Esophagus muscularis mucosa (tissue), 4 donors: ENCODE measurements at regions not wholly inside any gene's neighbourhood (a gene's known extent, or its start where the extent isn't known, plus 50 kb on each side); places are given as distances from the start of the nearest gene placed in this dataset.

ENCODE experiments used
- DNase-seq: peaks from one replicate; pipeline ENCODE4 v3.0.0-alpha.2; 2017; ENCODE audit errors: extremely low spot score
- H3K27ac ChIP-seq, 4 donors: fragments of 200-600 bp; sonication (generic); replicated peaks in 1 of 4; 1 replicate in 3 of 4; 2 replicates in 1 of 4; pipeline ENCODE4 v1.5.1; 2016 to 2019; ENCODE audit warnings: mild to moderate bottlenecking in 1 of 4
- H3K27me3 ChIP-seq, 4 donors: fragments of 200-600 bp; sonication (generic); one replicate each; pipeline versions ENCODE4 v1.5.1 to v1.6.0; 2016 to 2019
- H3K36me3 ChIP-seq, 4 donors: fragments of 200-600 bp; sonication (generic); one replicate each; pipeline ENCODE4 v1.5.1; 2016 to 2019
- H3K4me1 ChIP-seq, 4 donors: fragments of 200-600 bp; sonication (generic); one replicate each; pipeline ENCODE4 v1.5.1; 2016 to 2019
- H3K4me3 ChIP-seq, 4 donors: fragments of 200-600 bp; sonication (generic); 1 replicate in 2 of 4; 2 replicates in 2 of 4; pipeline ENCODE4 v1.5.1; 2016 to 2019; ENCODE audit warnings: mild to moderate bottlenecking in 4 of 4, moderate library complexity in 1 of 4
- H3K9me3 ChIP-seq, 4 donors: fragments of 200-600 bp; sonication (generic); 1 replicate in 3 of 4; 2 replicates in 1 of 4; pipeline ENCODE4 v1.5.1; 2016 to 2019
- EP300 ChIP-seq: sonication (generic); formaldehyde crosslinking; IDR thresholded peaks from one replicate; pipeline ENCODE4 v1.6.1; 2017; ENCODE audit warnings: antibody characterized with exemption
- POLR2A ChIP-seq: fragments of 450-650 bp; IDR thresholded peaks from one replicate; pipeline ENCODE4 v1.6.1; 2017; ENCODE audit warnings: antibody characterized with exemption, moderate library complexity, mild to moderate bottlenecking, low read depth
- POLR2AphosphoS5 ChIP-seq, 2 donors: sonication (generic); formaldehyde crosslinking; IDR thresholded peaks; one replicate each; pipeline ENCODE4 v1.6.1; 2017; ENCODE audit warnings: antibody characterized with exemption in 2 of 2
- WGBS: methylation state at CpG from one replicate; pipeline ENCODE4 v1.1.5; 2018; 5-methylcytosine and 5-hydroxymethylcytosine counted together
- intact Hi-C: fragments of 100-400 bp; cut with DNase I; formaldehyde crosslinking; loops from one replicate; pipeline ENCODE4 v1.15.1; 2023
- TF ChIP-seq, protein P1 (sequence below), 3 experiments: fragments of 200-600 bp in 2 of 3; fragments of 450-650 bp in 1 of 3; sonication (generic) in 2 of 3; IDR thresholded peaks; one replicate each; pipeline ENCODE4 v1.5.1; 2017 to 2019; ENCODE audit warnings: antibody characterized with exemption in 3 of 3, mild to moderate bottlenecking in 2 of 3, moderate library complexity in 1 of 3

DNA sequence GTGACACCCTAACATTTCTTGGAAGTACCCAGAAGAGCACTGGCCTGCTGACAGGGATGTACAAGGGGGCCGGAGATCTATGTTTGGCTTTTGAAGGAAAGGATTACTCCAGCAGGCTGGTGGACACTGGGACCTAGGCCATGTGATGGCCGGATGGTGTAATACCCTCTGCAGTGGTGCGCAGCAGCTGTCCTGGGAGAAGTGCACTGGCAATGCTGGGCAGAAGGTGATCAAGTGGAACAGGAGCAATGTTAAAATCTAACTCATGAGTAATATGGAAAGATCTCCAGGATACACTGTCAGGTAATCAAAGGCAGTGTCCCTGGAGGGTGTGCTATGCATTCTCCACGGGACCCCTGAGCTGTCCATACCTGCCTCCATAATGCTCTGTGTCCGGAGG lies 71.2 kb upstream of the POMGNT2 start:
- WGBS = 79% methylated on average over 5 of the region's 5 CpGs
- intact Hi-C loops = no loop called here
- no peak for DNase-seq
- Histone ChIP-seq H3K9me3 (no peaks in the 10 kb centered on the region), H3K4me3 (no peak overlapping the region), H3K4me1 (peaks cover 7 to 26% (median 23%) of the 10 kb centered on the region in 4 donors), H3K36me3 (no peaks in the 10 kb centered on the region), H3K27me3 (no peaks in the 10 kb centered on the region), H3K27ac (no peak overlapping the region)
- TF ChIP-seq POLR2A (no peak), EP300 (no peak), POLR2AphosphoS5 (IDR thresholded peaks at IDR 0.05) (no peak)
- TF ChIP-seq, protein P1, sequence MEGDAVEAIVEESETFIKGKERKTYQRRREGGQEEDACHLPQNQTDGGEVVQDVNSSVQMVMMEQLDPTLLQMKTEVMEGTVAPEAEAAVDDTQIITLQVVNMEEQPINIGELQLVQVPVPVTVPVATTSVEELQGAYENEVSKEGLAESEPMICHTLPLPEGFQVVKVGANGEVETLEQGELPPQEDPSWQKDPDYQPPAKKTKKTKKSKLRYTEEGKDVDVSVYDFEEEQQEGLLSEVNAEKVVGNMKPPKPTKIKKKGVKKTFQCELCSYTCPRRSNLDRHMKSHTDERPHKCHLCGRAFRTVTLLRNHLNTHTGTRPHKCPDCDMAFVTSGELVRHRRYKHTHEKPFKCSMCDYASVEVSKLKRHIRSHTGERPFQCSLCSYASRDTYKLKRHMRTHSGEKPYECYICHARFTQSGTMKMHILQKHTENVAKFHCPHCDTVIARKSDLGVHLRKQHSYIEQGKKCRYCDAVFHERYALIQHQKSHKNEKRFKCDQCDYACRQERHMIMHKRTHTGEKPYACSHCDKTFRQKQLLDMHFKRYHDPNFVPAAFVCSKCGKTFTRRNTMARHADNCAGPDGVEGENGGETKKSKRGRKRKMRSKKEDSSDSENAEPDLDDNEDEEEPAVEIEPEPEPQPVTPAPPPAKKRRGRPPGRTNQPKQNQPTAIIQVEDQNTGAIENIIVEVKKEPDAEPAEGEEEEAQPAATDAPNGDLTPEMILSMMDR (IDR thresholded peaks at IDR 0.05) = no peak

GRCh38 chr3:43176666-43177065 lies 70.8 kb upstream of the POMGNT2 start:
- no peak overlapping the region for H3K27ac ChIP-seq
- no peaks in the 10 kb centered on the region for H3K9me3 ChIP-seq
- no peak for DNase-seq
- H3K4me3 ChIP-seq = no peak overlapping the region
- 71% methylated on average over 4 of the region's 4 CpGs for WGBS
- no peaks in the 10 kb centered on the region for H3K27me3 ChIP-seq
- TF ChIP-seq POLR2A (no peak), POLR2AphosphoS5 (IDR thresholded peaks at IDR 0.05) (no peak), EP300 (no peak)
- TF ChIP-seq, protein P1 (IDR thresholded peaks at IDR 0.05) = no peak
- H3K4me1 ChIP-seq = peaks cover 7 to 26% (median 23%) of the 10 kb centered on the region in 4 donors
- intact Hi-C loops = no loop called here
- no peaks in the 10 kb centered on the region for H3K36me3 ChIP-seq

- H3K9me3 ChIP-seq = no peaks in the 10 kb centered on the region
- TF ChIP-seq EP300 = no peak
- no peak for TF ChIP-seq POLR2AphosphoS5 (IDR thresholded peaks at IDR 0.05)
- TF ChIP-seq, protein P1 (IDR thresholded peaks at IDR 0.05) = no peak
- TF ChIP-seq POLR2A = no peak
- no peaks in the 10 kb centered on the region for H3K27me3 ChIP-seq
- H3K4me1 ChIP-seq = peaks cover 6 to 20% (median 16%) of the 10 kb centered on the region in 4 donors
- H3K36me3 ChIP-seq = no peaks in the 10 kb centered on the region
- intact Hi-C loops = no loop called here
- 88% methylated on average over 5 of the region's 5 CpGs for whole genome bisulfite sequencing
- no peak overlapping the region for H3K4me3 ChIP-seq
- no peak overlapping the region for H3K27ac ChIP-seq
- DNase-seq = no peak
Measured at GRCh38 chr3:43175541-43175940, 69.7 kb upstream of the POMGNT2 start.

GRCh38 chr3:43173949-43174348 lies 68.1 kb upstream of the POMGNT2 start:
- intact Hi-C loops = no loop called here

More at GRCh38 chr3:43173949-43174348, 68.1 kb upstream of the POMGNT2 start:
- Histone ChIP-seq H3K9me3 (no peaks in the 10 kb centered on the region), H3K27ac (no peak overlapping the region), H3K27me3 (no peaks in the 10 kb centered on the region), H3K36me3 (no peaks in the 10 kb centered on the region), H3K4me1 (peaks cover 0 to 8% (median 3%) of the 10 kb centered on the region in 4 donors), H3K4me3 (no peak overlapping the region)
- DNase-seq = no peak
- TF ChIP-seq POLR2AphosphoS5 (IDR thresholded peaks at IDR 0.05) (no peak), EP300 (no peak), POLR2A (no peak)
- TF ChIP-seq, protein P1 (IDR thresholded peaks at IDR 0.05) = no peak
